ENCODE measurements at regions not wholly inside any gene's neighbourhood (a gene's known extent, or its start where the extent isn't known, plus 50 kb on each side); places are given as distances from the start of the nearest gene placed in this dataset.
"Not testable (repeated sequence)": the region's sequence is repeated elsewhere in the genome, so short reads cannot be mapped to it uniquely, and the experiment has no call there.

DNA sequence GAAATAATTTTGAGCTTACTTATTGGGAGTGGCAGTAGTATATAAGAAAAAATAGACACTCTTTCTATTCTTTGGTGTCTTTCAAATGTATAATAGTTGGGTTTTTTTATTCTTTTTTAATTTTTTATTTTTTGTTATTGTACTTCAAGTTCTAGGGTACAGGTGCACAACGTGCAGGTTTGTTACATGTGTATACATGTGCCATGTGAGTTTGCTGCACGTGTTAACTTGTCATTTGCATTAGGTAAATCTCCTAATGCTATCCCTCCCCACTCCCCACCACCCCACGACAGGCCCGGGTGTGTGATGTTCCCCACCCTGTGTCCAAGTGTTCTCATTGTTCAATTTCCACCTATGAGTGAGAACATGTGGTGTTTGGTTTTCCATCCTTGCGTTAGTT is 1552.4 kb upstream of the B3GALT2 start:
- not testable (repeated sequence) for DNase-seq

DNA sequence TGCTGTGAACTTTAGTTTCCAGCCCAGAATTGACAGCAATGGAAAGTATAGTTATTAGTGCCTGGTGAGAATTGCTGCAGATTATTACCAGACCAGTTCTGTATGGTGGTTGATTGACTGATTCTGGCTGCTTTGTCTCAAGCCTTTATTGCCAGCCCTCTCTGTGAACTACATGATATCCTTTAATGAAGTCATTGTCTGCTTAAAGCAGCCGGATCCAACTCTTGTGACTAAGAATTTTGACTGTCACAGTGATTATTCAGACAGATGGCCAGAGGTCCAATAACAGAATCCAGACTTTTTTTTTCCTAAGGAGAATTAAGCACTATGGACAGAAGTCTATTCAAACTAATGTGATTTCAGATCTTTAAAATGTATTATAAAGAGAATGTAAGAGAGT is 1548.6 kb upstream of the B3GALT2 start:
- peak; percentile 55 for DNase-seq

DNA sequence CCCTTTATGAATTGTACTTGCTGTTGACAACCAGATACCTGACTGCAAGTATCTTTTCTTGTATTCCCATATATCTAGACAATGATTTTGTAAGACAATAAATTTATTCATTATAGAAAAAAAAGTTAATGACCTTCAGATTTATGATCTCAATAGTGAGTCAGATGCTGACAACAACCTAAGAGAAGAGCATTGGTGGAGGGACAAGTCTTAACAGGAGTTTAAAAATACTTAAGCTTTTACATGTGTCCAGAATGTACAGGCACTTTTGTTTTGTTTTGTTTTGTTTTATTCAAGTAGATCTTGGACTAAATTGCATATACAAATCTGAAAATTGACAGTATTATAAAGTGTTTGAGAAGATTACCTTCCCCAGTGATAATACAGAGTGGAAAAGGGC is 1544.6 kb upstream of the B3GALT2 start:
- no peak for DNase-seq

DNA sequence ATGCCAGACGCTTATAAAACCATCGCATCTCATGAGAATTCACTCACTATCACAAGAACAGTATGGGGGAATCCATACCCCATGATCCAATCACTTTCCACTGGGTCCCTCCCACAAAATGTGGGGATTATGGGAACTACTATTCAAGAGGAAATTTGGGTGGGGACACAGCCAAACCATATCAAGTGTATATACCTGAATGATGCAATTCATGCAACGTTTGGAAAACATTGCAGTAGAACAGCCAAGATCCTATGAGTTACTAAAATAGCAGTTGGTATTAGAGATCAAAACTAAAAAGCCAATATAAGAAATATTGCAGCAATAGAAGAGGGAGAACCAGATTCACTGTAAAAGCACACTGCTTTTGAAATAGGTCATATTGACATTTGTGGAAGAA is 1543.9 kb upstream of the B3GALT2 start:
- no peak for DNase-seq

DNA sequence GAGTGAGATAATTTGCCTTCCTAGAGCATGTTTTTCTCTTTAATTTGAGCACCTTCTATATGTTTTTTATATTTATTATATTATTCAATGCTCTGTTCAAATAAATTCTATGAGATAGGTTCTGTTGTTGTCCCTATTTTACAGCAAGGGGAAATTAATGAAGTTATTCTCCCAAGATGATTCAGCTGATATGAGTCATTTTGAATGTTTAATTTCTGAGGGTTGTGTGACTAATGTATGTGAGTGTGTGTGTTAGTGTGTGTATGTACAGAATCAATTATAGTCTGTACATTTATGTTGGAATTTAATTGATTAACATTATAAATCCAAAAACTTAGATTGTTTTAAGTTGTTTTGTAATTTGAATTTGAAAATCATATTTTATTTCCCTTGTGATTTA is 1536.7 kb upstream of the B3GALT2 start:
- DNase-seq, result no peak

DNA sequence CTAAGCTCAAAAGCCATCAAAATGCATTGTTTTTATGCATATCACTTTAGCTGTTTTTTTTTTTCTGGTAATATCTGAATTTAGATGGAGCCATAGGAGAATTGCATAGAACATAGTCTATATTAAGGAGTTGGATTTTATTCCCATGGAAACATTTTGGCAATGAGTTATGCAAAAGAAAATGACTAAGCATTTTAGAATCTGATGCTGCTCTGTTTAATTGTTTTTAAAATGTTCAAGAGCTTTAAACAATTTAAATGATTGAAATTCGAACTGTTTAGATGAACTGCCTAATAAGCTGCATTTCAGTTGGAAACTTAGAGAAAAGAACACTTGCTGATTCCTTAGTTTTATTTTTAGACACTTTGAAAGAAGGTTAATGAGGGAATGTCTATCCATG is 1531.5 kb upstream of the B3GALT2 start:
- no peak for DNase-seq

DNA sequence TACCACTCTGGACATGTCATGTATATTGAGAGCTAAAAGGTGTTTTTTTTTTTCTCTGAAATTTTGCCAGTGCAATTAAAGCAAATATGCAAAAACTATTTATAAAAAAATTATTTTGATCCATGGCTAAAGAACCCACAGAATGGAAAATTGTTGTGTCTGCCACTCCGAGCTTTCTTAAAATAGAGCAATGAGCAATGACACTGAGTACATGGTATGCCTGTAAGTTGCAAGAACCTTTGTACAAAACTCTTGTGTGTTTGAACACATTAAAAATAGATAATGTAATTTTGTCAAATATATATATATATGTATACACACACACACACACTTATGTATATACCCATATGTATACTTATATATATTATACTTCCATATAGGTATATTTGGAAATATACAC is 1530.9 kb upstream of the B3GALT2 start:
- no peak for DNase-seq

DNA sequence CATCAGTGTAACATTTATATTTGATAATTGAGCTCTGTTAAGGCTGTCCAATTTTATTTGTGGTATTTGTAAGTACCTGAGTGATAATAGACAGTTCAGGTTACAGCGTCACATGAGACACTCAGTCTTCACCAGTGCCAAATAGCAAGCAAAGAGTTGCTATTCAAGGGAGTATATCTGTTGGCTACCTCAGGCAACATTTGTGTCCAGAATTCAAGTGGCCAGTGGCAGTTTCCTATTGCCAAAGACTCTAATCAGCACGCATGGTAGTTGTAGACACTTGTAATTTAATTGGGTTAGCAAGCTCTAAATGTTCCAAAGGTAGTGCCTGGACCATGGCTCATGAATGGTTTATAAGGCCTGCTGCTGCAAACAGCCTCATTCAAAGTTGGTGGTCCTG is 1524.3 kb upstream of the B3GALT2 start:
- DNase-seq, result no peak

DNA sequence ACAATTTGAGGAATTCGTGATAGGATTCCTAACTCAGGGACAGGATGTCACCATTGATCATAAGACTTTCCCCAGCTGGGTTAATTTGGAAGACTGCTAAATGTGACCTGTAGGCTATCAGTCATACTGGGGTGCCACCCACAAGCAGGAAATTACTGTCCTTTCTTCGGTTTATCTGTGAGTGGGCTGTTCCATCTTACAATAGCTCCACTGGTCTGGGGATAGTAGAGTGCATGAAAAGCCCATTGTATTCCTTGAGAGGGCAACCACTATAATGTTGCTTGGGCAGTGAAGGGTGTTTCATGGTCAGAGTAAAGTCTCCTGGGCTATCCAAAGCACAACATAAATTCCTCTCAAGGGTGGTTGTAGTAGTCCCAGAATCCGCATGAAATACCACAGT is 1523.0 kb upstream of the B3GALT2 start:
- no peak for DNase-seq

DNA sequence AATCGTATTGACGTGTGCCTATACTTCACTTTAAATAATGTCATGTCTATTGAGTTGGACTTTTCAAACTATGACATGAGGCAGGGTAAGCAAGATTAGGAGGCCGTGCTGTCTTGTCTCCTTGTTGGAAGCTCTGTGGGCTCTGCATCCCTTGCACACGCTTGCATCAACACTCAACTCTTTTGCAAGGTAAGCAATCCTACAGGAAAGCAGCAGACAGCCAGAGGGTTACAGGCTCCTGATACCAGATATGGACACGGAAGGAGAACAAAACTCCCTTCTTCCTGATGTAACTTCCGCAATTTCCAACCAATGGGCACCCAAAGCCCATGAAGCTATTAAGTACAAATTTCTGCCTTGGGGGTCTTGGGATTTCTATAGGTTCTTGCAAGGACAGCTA is 1520.7 kb upstream of the B3GALT2 start:
- DNase-seq, result no peak

DNA sequence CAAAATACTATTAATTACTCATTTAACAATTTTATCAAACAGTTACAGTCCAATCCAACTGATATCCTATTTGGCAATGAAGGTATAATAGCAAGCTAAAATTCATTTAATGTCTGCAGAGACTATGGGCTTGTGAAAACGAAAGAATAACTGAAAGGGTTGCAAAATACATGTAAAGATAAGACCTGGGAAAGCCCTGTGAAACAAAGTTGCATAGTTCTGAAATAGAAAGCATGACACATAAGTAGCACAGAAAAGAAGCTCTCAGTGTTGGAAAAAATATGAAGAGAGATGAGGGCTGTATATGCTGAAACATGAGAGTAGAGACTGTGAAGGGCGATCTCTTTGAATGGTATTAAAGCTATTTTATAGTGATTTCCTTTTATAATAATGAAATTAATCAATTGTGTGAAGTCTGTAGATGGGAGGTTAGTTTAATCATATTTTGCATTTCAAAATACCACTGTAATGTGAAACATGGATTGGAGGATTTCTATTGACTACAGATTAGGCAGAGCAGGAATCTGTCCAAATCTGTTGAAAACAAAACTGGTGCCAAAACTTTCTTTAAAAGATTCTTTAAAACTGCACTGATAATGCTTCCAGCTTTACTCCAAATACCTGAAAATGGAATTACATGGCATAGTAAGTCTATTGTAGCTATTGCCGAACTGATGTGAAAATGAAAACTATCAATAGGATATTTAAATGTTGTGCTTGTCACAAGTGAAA is 1518.9 kb upstream of the B3GALT2 start:
- DNase-seq, result no peak

DNA sequence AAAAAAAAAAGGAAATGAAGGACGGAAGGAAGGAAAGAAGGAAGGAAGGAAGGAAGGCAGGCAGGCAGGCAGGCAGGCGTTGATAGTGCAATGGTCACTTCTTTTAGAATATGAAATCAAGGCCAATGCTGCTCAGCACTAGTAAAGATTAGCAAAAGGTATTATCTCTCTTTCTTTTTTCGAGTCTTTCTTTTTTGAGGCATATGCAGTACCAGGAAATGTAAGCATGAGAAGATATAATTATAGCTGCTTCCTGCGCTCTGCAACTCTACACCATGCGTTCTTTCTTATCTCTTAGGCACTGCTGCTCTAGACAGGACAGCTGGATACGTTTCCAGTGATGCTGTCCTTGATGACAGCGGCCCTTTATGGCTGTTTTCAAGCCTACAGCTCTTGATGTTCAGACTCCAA is 1512.5 kb upstream of the B3GALT2 start:
- no peak for DNase-seq

DNA sequence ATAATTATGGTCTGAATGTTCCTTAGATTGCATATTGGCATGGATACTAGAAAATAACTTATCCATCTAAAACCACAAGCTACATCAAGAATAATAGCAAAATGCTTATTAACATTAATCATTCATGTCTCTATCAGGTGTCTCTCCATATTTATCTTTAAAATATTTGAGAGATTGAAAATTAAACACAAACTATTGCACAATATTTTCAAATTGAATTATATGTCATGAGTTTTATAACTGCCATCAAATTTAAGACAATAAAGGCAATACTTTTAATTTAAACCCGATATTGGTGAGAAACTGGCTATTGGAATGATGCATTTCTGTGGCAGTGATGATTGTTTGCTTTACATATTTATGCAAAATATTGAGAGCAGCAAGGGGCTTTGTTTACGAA is 1506.8 kb upstream of the B3GALT2 start:
- DNase-seq, result no peak

DNA sequence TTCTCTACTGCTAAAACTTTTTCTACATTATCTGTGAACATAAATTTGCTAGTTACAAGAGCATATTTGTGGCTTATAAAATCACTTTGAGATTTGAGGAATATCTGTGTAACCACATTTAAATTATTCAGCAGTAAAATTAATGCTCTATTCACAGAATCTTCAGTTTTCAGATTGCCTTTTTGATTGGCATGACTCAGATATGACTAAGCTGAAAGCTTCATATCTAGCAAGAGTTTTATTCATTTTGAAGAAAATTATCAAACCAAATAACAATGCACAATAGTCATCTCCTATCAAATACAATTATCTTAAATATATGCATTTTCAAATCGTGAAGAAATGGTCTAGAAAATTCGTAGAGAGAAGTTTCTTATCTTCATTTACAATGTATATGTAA is 1498.2 kb upstream of the B3GALT2 start:
- no peak for DNase-seq

DNA sequence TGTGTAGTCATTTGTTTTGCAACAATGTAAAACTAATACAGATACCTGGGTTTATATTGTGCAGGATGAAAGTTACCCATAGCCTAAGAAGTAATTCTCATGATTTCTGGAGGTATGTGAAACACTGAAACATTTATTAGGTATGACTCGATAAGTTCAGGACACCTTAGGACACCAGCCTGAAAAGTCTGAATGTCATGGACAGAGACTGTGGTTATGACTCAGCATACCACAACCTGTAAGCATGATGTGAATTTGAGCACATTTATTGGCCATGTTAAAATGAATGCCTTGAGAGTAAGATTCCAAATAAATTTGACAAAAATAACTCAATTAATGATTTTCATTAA is 1471.7 kb upstream of the B3GALT2 start:
- DNase-seq, result no peak

DNA sequence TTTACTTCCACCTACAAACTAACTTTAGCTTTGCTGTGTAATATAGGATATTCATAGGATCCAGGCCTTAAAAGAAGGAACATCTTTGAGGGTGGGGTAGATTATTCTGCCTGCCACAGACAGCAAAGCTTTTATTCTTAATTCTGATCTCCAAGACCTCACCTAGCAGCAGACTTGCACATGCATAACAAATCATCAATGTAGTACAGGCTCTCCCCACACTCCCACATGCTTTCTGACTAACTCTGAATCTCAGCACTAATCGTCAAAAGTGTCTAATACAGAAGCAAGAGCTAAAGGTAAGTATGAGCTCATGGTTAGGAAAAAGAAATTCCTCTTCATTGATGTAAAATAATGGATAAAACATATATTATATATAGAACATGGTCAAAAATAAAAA is 1468.5 kb upstream of the B3GALT2 start:
- DNase-seq, result no peak

DNA sequence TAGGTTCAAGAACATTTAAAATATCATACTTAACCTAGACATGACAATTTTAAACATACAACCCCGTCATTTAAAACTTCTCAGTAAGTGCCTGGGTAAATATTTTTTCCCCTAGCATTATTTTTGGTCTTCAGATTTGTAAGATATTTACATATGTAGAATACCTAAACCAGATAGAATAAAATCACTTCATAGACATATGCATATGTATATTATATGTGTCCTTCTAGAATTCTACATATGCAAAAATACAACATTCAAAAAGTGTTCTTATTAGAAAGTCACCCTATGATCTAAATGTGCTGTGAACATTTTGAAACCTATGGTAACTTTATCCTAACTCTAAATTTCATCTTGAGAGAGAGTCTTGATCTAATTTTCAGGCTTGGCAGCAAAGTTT is 1467.0 kb upstream of the B3GALT2 start:
- DNase-seq, result no peak

DNA sequence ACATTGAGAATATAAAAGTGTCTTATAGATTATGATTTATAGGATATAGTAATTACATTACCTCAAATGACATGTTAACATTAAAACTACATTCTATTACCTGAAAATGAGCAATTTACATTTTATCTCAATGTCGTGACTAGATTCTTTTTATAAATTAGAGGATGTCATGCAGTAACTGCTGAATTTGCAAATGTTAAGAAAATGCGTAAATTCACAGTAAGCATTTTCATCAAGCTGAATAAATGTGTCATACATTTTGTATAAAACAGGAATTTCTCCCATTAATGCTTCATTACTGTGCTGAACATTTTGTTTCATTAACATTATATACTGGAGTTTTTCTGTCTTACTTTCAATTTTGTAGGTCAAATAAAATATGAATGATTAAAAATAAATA is 1460.7 kb upstream of the B3GALT2 start:
- DNase-seq, result no peak

DNA sequence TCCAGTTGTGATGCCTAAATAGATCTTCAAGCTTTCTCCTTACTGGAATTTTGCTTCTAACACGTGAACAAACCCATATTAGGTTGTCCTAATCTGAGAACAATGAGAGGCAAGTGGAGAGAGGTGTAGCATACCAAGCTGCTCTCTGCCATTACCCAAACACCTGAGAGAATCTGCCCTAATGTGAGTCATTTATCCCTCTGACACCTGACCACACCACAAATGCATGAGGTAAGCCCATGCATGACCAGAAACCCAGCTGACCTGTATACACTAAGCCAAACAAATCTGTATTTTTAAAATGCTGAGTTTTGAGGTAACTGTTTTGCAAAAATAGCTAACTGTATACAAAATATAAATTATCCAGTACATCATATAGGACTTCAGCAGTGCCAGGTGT is 1458.1 kb upstream of the B3GALT2 start:
- DNase-seq, result no peak

DNA sequence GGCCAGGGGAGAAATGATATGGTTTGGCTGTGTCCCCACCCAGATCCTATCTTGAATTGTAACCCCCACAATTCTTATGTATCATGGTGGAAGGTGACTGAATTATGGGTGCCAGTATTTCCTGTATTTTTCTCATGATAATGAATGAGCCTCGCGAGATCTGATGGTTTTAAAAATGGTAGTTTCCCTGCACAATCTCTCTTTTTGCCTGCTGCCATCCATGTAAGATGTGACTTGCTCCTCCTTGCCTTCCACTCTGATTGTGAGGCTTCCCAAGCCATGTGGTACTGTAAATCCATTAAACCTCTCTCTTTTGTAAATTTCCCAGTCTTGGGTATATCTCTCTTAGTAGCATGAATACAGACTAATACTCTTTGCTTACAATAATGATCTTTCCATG is 1453.9 kb upstream of the B3GALT2 start:
- no peak for DNase-seq

DNA sequence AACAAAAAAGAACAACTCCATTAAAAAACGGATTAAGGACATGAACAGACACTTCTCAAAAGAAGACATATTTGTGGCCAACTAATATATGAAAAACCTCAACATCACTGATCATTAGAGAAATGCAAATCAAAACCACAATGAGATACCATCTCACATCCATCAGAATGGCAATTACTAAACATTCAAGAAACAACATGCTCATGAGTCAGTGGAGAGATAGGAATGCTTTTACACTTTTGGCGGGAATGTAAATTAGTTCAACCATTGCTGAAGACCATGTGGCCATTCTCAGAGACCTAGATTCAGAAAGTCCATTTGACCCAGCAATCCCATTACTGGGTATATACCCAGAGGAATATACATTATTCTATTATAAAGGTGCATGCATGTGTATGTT is 1442.6 kb upstream of the B3GALT2 start:
- DNase-seq, result no peak

DNA sequence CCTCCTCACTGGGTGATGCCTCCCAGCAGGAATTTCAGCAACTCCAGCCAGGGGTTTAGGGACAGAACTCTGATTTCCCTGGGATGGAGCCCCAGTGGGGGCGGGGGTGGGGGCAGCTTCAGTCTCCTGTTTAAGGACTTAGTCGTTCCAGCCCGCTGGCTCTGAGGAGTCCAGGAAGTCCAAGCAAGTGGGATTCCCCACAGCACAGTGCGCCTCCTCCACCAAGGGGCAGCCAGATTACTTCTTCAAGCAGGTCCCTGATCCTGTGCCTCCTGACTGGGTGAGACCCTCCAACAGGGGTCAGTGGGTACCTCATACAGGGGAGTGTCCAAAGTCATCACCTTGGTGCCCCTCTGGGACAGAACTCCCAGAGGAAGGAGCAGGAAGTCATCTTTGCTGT is 1438.4 kb upstream of the B3GALT2 start:
- no peak for DNase-seq

DNA sequence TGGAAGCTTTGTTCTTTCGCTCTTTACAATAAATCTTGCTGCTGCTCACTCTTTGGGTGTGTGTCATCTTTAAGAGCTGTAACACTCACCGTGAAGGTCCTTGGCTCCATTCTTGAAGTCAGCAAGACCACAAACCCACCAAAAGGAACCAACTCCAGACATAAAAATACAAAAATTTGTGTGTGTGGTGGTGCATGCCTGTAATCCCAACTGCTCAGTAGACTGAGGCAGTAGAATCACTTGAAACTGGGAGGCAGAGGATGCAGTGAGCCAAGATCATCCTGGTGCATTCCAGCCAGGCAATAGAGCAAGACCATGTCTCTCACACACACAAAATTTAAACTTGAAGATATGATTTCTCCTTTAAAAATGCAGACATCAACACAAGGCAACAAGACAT is 1431.7 kb upstream of the B3GALT2 start:
- no peak for DNase-seq

DNA sequence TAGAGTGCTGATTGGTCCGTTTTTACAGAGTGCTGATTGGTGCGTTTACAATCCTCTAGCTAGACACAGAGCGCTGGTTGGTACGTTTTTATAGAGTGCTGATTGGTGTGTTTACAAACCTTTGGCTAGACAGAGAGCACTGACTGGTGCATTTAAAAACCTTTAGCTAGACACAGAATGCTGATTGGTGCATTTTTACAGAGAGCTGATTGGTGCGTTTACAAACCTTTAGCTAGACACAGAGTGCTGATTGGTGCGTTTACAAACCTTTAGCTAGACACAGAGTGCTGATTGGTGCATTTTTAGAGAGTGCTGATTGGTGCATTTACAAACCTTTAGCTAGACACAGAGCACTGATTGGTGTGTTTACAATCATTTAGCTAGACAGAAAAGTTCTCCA is 1430.9 kb upstream of the B3GALT2 start:
- not testable (repeated sequence) for DNase-seq

DNA sequence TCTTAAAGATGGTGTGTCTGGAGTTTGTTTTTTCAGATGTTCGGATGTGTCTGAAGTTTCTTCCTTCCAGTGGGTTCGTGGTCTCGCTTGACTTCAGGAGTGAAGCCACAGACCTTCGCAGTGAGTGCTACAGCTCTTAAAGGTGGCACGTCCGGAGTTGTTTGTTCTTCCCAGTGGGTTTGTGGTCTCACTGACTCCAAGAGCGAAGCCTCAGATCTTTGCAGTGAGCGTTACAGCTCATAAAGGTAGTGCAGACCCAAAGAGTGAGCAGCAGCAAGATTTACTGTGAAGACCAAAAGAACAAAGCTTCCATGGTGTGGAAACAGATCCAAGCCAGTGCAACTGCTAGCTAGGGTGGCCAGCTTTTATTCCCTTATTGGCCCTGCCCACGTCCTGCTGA is 1430.4 kb upstream of the B3GALT2 start:
- DNase-seq, result no peak

DNA sequence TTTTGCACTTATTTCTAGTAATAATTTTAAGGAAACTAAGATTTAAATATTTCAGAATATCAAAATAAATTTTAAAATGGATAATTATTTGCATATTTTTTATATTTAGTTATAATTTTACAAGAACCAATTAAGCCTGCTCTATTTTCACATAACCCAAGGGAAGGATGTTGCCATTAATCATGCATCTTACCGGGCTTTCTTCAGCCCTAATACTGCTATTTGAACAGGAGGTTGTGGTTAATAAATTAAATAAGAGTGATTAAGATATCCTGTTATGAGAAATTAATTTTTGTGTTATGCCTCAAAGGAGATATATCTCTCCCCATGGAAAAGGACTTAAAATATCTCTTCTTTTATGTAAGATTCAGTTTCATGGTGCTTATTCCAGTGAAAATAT is 1415.8 kb upstream of the B3GALT2 start:
- no peak for DNase-seq
